ENCODE measurements at regions not wholly inside any gene's neighbourhood (a gene's known extent, or its start where the extent isn't known, plus 50 kb on each side); places are given as distances from the start of the nearest gene placed in this dataset.

GRCh38 chr5:14988223-14988622 lies 116.6 kb upstream of the ANKH start:
- CTCF ChIA-PET = no interaction called here
- Histone ChIP-seq H3K9me2 (replicated peaks; ENCODE audit: low read length) (no peaks in the 10 kb centered on the region), H3K4me3 (ENCODE audit: low read length) (no peak overlapping the region), H3K79me2 (ENCODE audit: low read length) (no peaks in the 10 kb centered on the region), H3K4me2 (ENCODE audit: low read length) (no peak overlapping the region), H3K27me3 (ENCODE audit: low read length) (no peaks in the 10 kb centered on the region), H3K4me1 (ENCODE audit: insufficient read depth, low read length) (no peaks in the 10 kb centered on the region), H3K36me3 (ENCODE audit: low read depth, low read length) (no peaks in the 10 kb centered on the region), H3K27ac (ENCODE audit: low read length) (no peak overlapping the region), H3K9me3 (ENCODE audit: low read length) (no peaks in the 10 kb centered on the region; the same call in 1 of the 2 replicates), H3K9ac (ENCODE audit: low read length) (no peak overlapping the region), H4K20me1 (ENCODE audit: low read length) (no peaks in the 10 kb centered on the region), H2AFZ (ENCODE audit: low read length) (no peak overlapping the region), H3F3A (ENCODE audit: low read length, unreplicated experiment) (no peaks in the 10 kb centered on the region)
- ATAC-seq (no peak), DNase-seq (no peak)
- intact Hi-C loops (cut with micrococcal nuclease) = no loop called here
- POLR2A ChIA-PET (ENCODE audit: unreplicated experiment) = no interaction called here
- TF ChIP-seq CTCF (conservative IDR thresholded peaks at IDR 0.05; ENCODE audit: low read depth, low read length) (no peak), EZH2 (IDR thresholded peaks at IDR 0.05; ENCODE audit: low read length, unreplicated experiment) (no peak), EZH2phosphoT487 (IDR thresholded peaks at IDR 0.05; ENCODE audit: borderline replicate concordance, low read length) (no peak)
- BruUV-seq (replicated peaks) = no TSS peak

DNA sequence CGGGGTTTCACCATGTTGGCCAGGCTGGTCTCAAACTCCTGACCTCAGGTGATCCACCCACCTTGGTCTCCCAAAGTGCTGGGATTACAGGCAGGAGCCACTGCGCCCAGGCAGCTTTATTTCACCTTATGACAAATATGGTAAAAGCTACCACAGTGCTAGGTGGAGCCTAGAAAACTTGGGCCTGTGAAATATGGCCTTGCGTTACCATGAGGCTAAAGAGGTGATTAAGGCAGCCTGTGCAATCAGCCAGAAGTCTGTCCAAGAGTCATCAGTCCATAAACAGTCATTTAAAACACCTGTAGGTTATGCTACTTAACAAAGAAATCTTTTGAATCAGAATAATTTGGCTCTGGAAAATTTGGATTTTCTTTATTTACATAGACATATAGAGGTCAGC lies 114.8 kb upstream of the ANKH start:
- Histone ChIP-seq H3K4me1 (ENCODE audit: insufficient read depth, low read length) (no peaks in the 10 kb centered on the region), H3K27ac (ENCODE audit: low read length) (no peak overlapping the region), H4K20me1 (ENCODE audit: low read length) (no peaks in the 10 kb centered on the region), H3K79me2 (ENCODE audit: low read length) (no peaks in the 10 kb centered on the region), H3K27me3 (ENCODE audit: low read length) (no peaks in the 10 kb centered on the region), H3K9me2 (replicated peaks; ENCODE audit: low read length) (no peaks in the 10 kb centered on the region), H3K4me3 (ENCODE audit: low read length) (no peak overlapping the region), H3K9me3 (ENCODE audit: low read length) (no peaks in the 10 kb centered on the region; the same call in 1 of the 2 replicates), H3K4me2 (ENCODE audit: low read length) (no peak overlapping the region), H3F3A (ENCODE audit: low read length, unreplicated experiment) (no peaks in the 10 kb centered on the region), H2AFZ (ENCODE audit: low read length) (no peak overlapping the region), H3K36me3 (ENCODE audit: low read depth, low read length) (no peaks in the 10 kb centered on the region), H3K9ac (ENCODE audit: low read length) (no peak overlapping the region)
- DNase-seq (no peak), ATAC-seq (no peak)
- POLR2A ChIA-PET (ENCODE audit: unreplicated experiment) = interaction anchor here (0.6 kb wide), 1 partner anchor 200 kb away, joined by 3 read pairs; no protein-coding TSS in a partner anchor
- BruUV-seq (replicated peaks) = no TSS peak
- TF ChIP-seq EZH2 (IDR thresholded peaks at IDR 0.05; ENCODE audit: low read length, unreplicated experiment) (no peak), CTCF (conservative IDR thresholded peaks at IDR 0.05; ENCODE audit: low read depth, low read length) (no peak), EZH2phosphoT487 (IDR thresholded peaks at IDR 0.05; ENCODE audit: borderline replicate concordance, low read length) (no peak)
- intact Hi-C loops (cut with micrococcal nuclease) = no loop called here
- CTCF ChIA-PET = no interaction called here

GRCh38 chr5:14983666-14984441 lies 112.3 kb upstream of the ANKH start:
- no peak overlapping the region for H3K27ac ChIP-seq (ENCODE audit: low read length)
- TF ChIP-seq EZH2phosphoT487 (IDR thresholded peaks at IDR 0.05; ENCODE audit: borderline replicate concordance, low read length) (no peak), EZH2 (IDR thresholded peaks at IDR 0.05; ENCODE audit: low read length, unreplicated experiment) (no peak), CTCF (conservative IDR thresholded peaks at IDR 0.05; ENCODE audit: low read depth, low read length) (no peak)
- ATAC-seq (no peak), DNase-seq (no peak)
- no peaks in the 10 kb centered on the region for H3K4me1 ChIP-seq (ENCODE audit: insufficient read depth, low read length)
- no peaks in the 10 kb centered on the region; the same call in 1 of the 2 replicates for H3K9me3 ChIP-seq (ENCODE audit: low read length)
- no peak overlapping the region for H2AFZ ChIP-seq (ENCODE audit: low read length)
- ChIA-PET POLR2A (ENCODE audit: unreplicated experiment) (no interaction called here), CTCF (no interaction called here)
- H3K4me3 ChIP-seq (ENCODE audit: low read length) = no peak overlapping the region
- no peaks in the 10 kb centered on the region for H3F3A ChIP-seq (ENCODE audit: low read length, unreplicated experiment)
- no peaks in the 10 kb centered on the region for H3K9me2 ChIP-seq (replicated peaks; ENCODE audit: low read length)
- H3K36me3 ChIP-seq (ENCODE audit: low read depth, low read length) = no peaks in the 10 kb centered on the region
- BruUV-seq (replicated peaks) = no TSS peak
- H4K20me1 ChIP-seq (ENCODE audit: low read length) = no peaks in the 10 kb centered on the region
- H3K9ac ChIP-seq (ENCODE audit: low read length) = no peak overlapping the region
- no peak overlapping the region for H3K4me2 ChIP-seq (ENCODE audit: low read length)
- no peaks in the 10 kb centered on the region for H3K27me3 ChIP-seq (ENCODE audit: low read length)
- no peaks in the 10 kb centered on the region for H3K79me2 ChIP-seq (ENCODE audit: low read length)
- intact Hi-C loops (cut with micrococcal nuclease) = no loop called here

Measured in PC-3 (cell line).